ENCODE measurements at regions not wholly inside any gene's neighbourhood (a gene's known extent, or its start where the extent isn't known, plus 50 kb on each side); places are given as distances from the start of the nearest gene placed in this dataset.

DNA sequence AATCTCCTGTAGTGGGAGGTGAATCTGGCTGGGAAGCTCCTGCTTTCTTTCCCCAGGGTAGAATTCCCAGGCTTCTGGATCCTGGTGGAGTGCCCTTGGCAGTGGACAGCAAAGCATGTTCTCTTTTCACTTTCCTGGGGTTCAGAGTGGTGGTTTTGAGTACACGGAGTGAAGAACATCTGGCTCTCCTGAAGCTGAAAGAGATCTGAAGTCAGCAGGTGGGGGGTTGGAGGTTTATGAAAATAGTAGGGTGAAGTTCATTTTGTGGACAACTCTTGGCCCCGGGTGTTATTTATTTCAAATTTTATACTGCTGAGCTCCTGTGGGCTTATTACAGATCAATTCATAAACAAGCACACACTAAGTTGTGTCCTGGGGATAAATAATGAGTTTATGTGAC is 497.3 kb downstream of the KLF5 start:
- Histone ChIP-seq H3K27ac (ENCODE audit: low read depth, low read length, poor library complexity, severe bottlenecking) (no peak overlapping the region), H3K79me2 (ENCODE audit: insufficient read depth, low read depth, low read length) (no peaks in the 10 kb centered on the region), H4K20me1 (ENCODE audit: insufficient read depth, low read length) (no peaks in the 10 kb centered on the region), H2AFZ (ENCODE audit: low read length) (no peak overlapping the region), H3K4me1 (ENCODE audit: insufficient read depth, low read length, poor library complexity, severe bottlenecking) (no peaks in the 10 kb centered on the region), H3K9me3 (ENCODE audit: low read length) (no peaks in the 10 kb centered on the region), H3K36me3 (ENCODE audit: insufficient read depth, low read length) (no peaks in the 10 kb centered on the region), H3K9me2 (ENCODE audit: insufficient read depth, low read length) (no peaks in the 10 kb centered on the region), H3K4me3 (ENCODE audit: low read depth, low read length, poor library complexity, severe bottlenecking) (no peak overlapping the region), H3K4me2 (ENCODE audit: low read length) (no peak overlapping the region)
- TF ChIP-seq EZH2phosphoT487 (IDR thresholded peaks at IDR 0.05; ENCODE audit: borderline replicate concordance, low read depth, low read length) = no peak
- TF ChIP-seq, protein P1, sequence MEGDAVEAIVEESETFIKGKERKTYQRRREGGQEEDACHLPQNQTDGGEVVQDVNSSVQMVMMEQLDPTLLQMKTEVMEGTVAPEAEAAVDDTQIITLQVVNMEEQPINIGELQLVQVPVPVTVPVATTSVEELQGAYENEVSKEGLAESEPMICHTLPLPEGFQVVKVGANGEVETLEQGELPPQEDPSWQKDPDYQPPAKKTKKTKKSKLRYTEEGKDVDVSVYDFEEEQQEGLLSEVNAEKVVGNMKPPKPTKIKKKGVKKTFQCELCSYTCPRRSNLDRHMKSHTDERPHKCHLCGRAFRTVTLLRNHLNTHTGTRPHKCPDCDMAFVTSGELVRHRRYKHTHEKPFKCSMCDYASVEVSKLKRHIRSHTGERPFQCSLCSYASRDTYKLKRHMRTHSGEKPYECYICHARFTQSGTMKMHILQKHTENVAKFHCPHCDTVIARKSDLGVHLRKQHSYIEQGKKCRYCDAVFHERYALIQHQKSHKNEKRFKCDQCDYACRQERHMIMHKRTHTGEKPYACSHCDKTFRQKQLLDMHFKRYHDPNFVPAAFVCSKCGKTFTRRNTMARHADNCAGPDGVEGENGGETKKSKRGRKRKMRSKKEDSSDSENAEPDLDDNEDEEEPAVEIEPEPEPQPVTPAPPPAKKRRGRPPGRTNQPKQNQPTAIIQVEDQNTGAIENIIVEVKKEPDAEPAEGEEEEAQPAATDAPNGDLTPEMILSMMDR (conservative IDR thresholded peaks at IDR 0.05; ENCODE audit: low read length) = no peak
- no peak for DNase-seq (ENCODE audit: low spot score)
- intact Hi-C loops (cut with micrococcal nuclease; ENCODE audit: unreplicated experiment) = no loop called here
- BruUV-seq (replicated peaks) = no TSS peak
- ChIA-PET CTCF (ENCODE audit: unreplicated experiment) (no interaction called here), POLR2A (no interaction called here)

DNA sequence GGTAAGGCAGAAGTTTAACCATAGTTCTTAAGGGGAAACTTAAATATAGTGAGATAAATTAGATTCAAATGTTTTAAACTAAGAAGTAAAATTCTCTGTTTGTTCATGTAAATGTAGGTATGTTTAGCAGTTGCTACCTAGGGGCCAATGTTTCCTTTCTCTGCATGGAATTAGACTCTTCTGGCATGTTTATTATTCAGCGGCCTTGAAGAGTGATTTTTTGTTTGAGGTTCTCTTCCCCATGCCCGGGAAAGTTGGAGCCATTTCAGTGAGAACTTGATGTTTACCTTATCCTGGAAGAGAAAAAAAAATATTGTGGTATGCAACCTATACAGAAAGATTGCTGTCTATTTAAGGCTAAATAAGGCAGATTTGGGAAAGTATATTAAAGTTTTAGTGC is 492.9 kb downstream of the KLF5 start:
- no peaks in the 10 kb centered on the region for H3K4me1 ChIP-seq (ENCODE audit: insufficient read depth, low read length, poor library complexity, severe bottlenecking)
- TF ChIP-seq, protein P1 (conservative IDR thresholded peaks at IDR 0.05; ENCODE audit: low read length) = no peak
- H3K9me2 ChIP-seq (ENCODE audit: insufficient read depth, low read length) = no peaks in the 10 kb centered on the region
- H4K20me1 ChIP-seq (ENCODE audit: insufficient read depth, low read length) = no peaks in the 10 kb centered on the region
- H3K4me2 ChIP-seq (ENCODE audit: low read length) = no peak overlapping the region
- H3K4me3 ChIP-seq (ENCODE audit: low read depth, low read length, poor library complexity, severe bottlenecking) = no peak overlapping the region
- DNase-seq (ENCODE audit: low spot score) = no peak
- intact Hi-C loops (cut with micrococcal nuclease; ENCODE audit: unreplicated experiment) = no loop called here
- H3K79me2 ChIP-seq (ENCODE audit: insufficient read depth, low read depth, low read length) = no peaks in the 10 kb centered on the region
- no peaks in the 10 kb centered on the region for H3K36me3 ChIP-seq (ENCODE audit: insufficient read depth, low read length)
- H3K27ac ChIP-seq (ENCODE audit: low read depth, low read length, poor library complexity, severe bottlenecking) = no peak overlapping the region
- CTCF ChIA-PET (ENCODE audit: unreplicated experiment) = no interaction called here
- POLR2A ChIA-PET = interaction anchor here (0.7 kb wide), 1 partner anchor 530 kb away, joined by 3 read pairs; no protein-coding TSS in a partner anchor
- BruUV-seq (replicated peaks) = no TSS peak
- no peaks in the 10 kb centered on the region for H3K9me3 ChIP-seq (ENCODE audit: low read length)
- H2AFZ ChIP-seq (ENCODE audit: low read length) = no peak overlapping the region

DNA sequence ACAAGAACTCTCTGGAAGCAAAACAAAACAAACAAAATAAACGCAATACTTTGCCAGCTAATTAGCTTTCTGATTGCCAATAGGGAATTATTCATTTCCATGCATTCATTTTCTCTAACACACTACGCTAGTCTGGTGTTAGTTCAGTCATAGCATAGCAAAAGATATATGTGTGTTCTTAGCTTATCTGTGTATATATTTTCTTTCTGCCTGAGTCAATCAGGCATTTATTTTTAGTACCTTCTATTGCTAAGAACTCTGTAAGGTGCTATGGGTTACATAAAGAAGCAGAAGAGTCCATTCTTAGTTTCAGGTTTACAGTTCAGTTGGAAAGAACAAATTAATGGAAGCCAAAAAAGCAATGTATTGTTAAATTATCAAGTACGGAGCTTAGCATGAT is 490.9 kb downstream of the KLF5 start:
- H3K4me2 ChIP-seq (ENCODE audit: low read length) = no peak overlapping the region
- no peak for TF ChIP-seq EZH2phosphoT487 (IDR thresholded peaks at IDR 0.05; ENCODE audit: borderline replicate concordance, low read depth, low read length)
- TF ChIP-seq, protein P1 (conservative IDR thresholded peaks at IDR 0.05; ENCODE audit: low read length) = no peak
- no peak overlapping the region for H3K27ac ChIP-seq (ENCODE audit: low read depth, low read length, poor library complexity, severe bottlenecking)
- DNase-seq (ENCODE audit: low spot score) = no peak
- H3K79me2 ChIP-seq (ENCODE audit: insufficient read depth, low read depth, low read length) = no peaks in the 10 kb centered on the region
- H4K20me1 ChIP-seq (ENCODE audit: insufficient read depth, low read length) = no peaks in the 10 kb centered on the region
- H3K9me2 ChIP-seq (ENCODE audit: insufficient read depth, low read length) = no peaks in the 10 kb centered on the region
- POLR2A ChIA-PET = interaction anchor here (0.6 to 1.0 kb wide), 2 partner anchors 9 to 84 kb away, joined by 3 to 4 read pairs; no protein-coding TSS in a partner anchor
- no peak overlapping the region for H2AFZ ChIP-seq (ENCODE audit: low read length)
- CTCF ChIA-PET (ENCODE audit: unreplicated experiment) = no interaction called here
- H3K4me1 ChIP-seq (ENCODE audit: insufficient read depth, low read length, poor library complexity, severe bottlenecking) = no peaks in the 10 kb centered on the region
- no peak overlapping the region for H3K4me3 ChIP-seq (ENCODE audit: low read depth, low read length, poor library complexity, severe bottlenecking)
- no peaks in the 10 kb centered on the region for H3K36me3 ChIP-seq (ENCODE audit: insufficient read depth, low read length)
- no TSS peak for BruUV-seq (replicated peaks)
- H3K9me3 ChIP-seq (ENCODE audit: low read length) = no peaks in the 10 kb centered on the region
- intact Hi-C loops (cut with micrococcal nuclease; ENCODE audit: unreplicated experiment) = no loop called here
